ENCODE measurements at regions not wholly inside any gene's neighbourhood (a gene's known extent, or its start where the extent isn't known, plus 50 kb on each side); places are given as distances from the start of the nearest gene placed in this dataset.

DNA sequence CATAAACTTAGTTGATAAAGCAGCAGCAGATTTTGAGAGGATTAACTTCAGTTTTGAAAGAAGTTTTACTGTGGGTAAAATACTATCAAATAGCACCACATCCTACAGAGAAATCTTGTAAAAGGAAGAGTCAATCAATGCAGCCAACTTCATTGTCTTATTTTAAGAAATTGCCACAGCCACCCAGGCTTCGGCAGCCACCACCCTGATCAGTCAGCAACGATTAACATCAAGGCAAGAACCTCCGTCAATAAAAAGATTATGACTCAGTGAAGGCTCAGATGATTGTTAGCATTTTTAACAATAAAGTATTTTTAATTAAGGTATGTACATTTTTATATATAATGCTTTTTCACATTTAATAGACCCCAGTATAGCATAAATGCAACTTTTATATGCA lies 122.3 kb upstream of the NR4A3 start:
- no peak for DNase-seq (ENCODE audit: low spot score)

DNA sequence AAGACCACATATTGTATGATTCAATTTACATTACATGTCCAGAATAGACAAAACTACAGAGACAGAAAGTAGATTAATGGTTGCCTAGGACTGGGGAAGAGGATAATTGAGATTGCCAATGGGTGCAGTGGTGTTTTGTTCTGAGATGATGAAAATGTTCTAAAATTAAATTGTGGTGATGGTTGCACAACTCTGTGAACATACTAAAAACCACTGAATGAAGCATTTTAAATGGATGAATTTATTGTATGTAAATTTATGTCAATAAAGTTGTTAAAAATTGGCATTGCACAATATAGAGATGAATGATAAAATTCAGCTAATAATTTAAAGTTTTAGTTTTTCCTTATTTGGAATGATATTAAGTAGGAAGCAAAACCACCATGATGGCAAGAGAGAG lies 109.5 kb upstream of the NR4A3 start:
- no peak for DNase-seq (ENCODE audit: low spot score)

DNA sequence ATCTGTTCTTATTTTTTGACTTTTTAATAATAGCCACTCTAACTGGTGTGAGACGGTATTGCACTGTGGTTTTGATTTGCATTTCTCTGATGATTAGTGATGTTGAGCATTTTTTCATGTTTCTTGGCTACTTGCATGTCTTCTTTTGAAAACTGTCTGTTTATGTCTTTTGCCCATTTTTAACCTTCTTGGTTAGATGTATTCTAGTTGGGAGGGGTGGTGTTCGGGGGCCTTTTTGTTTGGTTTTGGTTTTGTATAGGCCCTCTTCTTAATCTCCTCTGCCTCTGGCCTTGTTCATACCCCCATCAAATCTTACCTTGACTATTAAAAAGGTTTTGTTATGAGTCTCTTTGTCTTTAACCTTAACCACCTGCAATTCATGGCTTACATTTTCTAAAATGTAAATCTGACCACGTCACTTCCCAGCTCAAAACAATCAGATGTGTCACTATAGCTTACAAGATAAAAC lies 107.8 kb upstream of the NR4A3 start:
- DNase-seq (ENCODE audit: low spot score) = no peak

DNA sequence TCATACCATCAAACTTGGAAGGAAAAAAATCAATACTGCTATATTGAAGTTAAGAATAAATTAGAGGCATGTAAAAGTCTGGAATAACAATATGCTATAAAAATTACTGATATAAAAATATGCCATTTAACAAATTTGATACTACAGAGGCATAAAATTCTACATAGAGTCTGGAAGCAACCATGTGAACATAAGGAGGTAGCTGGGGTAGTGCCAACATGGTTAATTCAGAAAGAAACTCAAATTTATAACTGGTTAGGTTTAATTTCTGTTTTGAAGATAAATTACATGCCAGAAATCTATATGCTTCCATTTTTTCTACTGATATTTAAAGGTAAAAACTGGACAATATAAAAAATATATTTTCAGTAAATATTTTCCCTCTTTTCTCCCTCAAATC lies 103.1 kb upstream of the NR4A3 start:
- no peak for DNase-seq (ENCODE audit: low spot score)

DNA sequence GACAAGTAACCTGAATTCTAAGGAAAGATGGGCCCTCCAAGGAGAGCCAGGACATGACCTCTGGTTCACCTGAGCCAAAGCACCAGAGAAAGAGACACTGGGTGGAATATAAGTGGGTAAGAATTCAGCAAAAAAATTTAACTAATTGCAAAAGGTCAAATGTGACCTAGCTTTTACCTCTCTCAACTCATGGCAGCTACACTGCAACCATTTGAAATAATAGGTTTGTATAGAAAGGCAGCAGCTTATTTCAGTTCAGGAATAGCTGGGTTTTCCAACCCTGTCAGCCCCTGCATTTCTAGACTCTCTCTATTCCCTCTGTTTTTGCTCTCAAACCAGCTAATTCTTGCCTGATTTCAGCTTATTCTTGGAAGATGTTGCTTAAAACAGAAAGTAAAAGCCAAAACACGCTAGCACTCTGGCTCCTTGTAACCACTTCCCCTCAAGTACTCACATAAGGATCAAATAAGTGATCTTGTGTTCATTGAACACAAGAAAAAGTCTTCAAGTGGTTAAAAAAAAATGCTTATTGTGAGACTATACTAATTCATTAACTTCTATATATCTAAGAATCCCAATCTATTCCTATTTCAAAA lies 101.1 kb upstream of the NR4A3 start:
- DNase-seq (ENCODE audit: low spot score) = no peak

DNA sequence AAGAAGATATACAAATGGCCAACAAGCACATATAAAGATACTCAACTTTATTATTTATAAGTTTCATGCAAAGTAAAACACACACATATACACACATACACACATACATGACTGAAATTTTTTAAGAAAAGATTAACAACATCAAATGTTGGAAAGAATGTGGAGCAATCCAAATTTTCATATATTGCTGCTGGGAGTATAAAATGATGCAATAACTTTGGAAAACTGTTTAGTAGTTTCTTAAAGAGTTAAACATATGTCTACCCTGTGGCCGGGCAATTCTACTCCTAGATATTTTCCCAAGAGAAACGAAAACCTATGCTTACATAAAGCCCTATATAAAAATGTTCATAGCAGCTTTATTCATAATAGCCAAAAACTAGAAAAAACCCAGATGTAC lies 99.8 kb upstream of the NR4A3 start:
- DNase-seq (ENCODE audit: low spot score) = no peak

DNA sequence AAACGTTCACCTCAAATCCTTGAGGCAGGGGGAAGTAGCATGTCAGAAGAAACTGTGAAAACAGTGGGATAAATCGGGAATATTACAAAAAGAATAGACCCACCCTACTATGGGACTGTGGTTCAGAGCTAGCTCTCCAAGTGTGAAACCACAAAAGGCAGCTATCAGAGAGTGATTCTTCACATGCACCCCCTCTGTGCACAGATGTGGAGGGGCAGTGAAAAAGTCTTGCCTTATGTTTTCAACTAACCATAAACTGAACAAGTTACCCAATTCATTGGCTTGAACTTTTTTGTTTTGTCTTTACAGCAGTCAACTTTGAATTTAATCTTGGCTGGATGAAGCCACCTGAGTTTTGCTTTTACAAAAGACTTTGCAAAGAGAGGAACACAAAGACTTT lies 98.8 kb upstream of the NR4A3 start:
- no peak for DNase-seq (ENCODE audit: low spot score)

DNA sequence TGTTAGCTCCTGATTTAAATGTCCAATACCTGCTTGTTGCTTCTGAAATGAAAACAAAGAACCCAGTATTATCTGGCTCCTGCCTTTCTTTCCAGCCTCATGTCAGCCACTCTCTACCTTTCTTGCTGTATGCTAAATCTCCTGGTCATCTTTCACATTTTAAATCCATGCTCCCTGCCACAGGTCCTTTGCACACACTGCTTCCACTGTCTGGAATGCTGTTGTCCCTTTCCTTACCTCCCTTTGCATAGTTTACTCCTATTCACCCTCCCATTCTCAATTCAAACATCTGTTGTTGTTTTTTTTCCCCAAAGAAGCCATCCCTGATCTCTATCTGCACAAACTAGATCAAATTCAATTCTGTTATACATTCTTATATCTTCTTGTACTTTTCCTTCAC lies 97.0 kb upstream of the NR4A3 start:
- no peak for DNase-seq (ENCODE audit: low spot score)

DNA sequence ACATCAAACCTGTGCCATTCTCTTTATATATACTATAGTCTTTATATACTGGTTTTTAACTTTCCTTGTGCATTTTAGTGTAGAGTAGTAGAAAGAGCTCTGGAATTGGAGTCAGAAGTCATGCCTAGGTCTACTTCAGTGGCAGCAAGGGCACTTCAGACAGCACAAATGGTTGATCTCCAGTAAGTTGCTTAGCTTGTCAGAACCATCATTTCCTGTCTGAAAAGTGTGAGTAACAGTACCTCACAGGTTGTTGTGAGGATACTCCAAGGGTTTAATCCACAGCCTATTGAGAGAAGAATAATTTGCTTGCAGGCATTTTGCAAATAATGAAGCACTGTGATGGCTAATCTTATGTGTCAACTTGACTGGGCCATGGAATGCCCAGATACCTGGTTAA lies 95.8 kb upstream of the NR4A3 start:
- DNase-seq (ENCODE audit: low spot score) = no peak

DNA sequence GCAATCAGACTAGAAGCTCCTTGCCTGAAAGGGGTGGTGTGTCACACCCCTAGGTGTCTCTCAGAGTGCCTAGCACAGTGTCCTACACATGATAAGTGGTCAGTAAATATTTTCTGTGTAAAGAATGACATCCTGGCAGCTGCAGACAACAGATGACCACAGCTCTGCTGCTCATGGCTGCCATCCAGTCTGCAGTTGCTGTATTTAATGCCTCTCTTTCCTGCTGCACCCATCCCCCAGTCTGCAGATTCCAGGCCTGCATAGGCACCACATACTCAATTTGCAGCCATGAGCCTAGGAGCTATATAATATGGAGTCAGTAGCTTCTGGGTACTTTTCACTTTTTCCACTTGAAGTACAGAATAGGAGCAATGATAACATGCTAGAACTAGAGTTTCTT lies 94.9 kb upstream of the NR4A3 start:
- no peak for DNase-seq (ENCODE audit: low spot score)

DNA sequence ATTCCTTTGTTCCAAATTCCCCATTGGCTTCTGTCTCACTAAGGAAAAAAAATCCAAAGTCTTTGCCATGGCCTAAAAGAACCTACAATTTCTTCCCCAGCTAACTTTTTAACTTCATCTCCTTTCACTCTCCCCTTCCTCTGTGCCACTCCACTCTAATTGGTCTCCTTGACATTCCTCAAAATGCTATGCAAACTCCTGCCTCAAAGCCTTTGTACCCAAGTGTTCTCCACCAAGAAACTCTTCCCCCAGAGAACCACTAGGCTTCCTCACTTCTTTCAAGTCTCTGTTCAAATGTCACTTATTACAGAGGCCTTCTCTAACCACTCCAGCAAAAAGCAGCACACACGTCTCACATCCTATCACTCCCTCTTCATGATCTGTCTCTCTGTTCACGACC lies 91.6 kb upstream of the NR4A3 start:
- no peak for DNase-seq (ENCODE audit: low spot score)

DNA sequence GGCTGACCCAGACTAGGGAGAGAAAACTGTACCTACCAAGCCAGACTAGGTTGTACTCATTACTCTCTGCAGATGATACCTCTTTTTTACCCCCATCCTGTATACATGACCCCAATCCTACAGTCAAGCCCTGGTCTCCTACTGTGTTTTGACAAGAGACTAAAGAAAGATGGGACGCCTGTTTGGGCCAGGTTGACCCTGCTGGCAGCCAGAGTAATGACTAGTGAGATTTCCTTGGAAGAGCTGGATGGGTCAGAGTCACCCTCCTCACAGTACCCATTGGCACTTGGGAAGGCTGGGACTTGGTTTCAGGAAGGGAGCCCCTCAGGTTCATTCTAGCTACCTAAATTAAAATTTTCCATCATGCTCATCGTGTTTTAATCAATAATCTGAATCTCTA lies 89.7 kb upstream of the NR4A3 start:
- no peak for DNase-seq (ENCODE audit: low spot score)

DNA sequence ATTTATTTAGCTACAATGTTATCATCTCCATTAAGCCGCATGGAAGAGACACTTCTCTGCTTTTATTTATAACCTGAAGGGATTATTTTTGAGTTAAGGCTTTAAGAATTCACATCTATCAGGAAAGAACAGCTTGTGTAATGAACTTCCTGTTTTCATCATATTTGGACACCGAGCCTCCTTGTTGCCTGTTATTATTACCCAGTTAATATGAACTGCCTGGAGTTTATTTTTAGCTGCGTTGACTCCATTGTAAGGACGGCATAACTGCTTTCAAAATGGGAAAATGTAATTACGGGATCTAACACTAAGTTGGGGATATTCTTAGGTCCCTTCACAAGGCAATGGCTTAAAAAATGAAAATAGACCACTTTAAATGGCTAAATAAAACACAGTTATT lies 89.0 kb upstream of the NR4A3 start:
- no peak for DNase-seq (ENCODE audit: low spot score)

DNA sequence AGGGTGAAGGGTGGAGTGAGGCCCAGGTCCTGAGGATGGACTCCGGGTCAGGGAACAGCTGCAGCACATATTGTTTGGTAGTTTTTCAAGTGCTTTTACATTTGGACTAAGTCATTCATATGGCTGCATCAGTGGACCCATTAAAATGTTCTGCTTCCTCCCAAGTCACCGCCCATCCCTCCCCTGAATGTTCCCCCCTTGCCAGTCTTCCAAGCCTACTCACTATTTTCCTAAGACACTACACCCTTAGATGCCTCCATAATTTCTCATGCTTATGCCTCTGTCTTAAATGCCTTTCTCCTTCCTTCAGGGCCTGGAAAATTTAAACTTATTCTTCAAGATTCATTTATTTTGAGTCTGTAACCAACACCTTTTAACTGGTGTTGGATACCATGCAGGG lies 86.6 kb upstream of the NR4A3 start:
- no peak for DNase-seq (ENCODE audit: low spot score)

DNA sequence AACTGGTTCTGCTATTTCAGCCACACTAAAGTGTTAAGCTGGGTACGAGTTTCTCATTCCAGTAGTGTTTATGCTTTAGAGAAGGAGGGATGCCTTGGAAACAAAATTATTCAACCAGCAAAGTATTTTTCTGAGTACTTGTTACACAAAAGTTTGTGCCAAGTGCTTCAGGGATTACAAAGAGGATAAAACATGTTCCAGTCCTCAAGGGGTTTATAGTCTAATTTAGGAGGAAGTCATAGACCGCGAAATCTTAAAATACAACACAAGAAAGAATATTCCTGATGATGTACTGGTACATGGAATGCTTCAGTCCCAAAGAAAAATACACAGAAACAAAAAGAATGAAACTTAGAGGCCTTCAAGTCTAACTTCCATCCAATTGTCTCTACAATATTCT lies 85.4 kb upstream of the NR4A3 start:
- no peak for DNase-seq (ENCODE audit: low spot score)

DNA sequence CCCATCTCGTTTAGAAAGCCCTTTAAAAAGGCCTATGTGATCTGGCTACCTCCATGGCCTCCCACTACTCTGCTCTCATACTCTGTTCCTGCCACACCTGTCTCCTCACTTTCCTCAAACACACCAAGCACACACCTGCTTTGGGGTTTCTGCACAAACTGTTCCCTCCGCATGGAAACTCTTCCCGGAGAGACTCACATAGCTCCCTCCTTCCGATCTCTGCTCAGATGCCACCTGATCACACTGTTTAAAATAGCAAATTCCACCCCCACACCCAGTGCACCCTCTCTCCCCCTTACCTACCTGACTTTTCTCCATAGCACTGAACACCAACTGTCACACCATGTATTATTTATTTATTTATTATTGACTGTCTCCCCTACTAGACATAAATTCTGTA lies 84.0 kb upstream of the NR4A3 start:
- DNase-seq (ENCODE audit: low spot score) = no peak

DNA sequence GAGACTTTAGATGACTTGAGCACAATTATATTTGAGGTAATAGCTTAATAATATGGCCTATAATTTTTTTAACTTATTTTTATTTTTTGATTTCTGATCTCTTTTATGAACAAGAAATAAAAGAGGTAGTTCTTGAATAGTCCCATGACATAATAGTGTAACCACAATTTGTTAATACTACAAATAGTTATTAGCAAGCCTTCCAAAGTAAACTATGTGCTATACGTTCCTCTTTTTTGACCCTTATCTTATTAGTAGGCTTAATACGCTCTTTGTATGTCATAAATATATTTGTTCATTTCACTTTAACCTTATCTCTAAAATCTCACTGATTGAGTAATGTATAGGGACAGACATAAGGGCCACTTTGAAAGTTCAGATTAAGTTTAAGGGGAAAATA lies 78.7 kb upstream of the NR4A3 start:
- DNase-seq (ENCODE audit: low spot score) = no peak

DNA sequence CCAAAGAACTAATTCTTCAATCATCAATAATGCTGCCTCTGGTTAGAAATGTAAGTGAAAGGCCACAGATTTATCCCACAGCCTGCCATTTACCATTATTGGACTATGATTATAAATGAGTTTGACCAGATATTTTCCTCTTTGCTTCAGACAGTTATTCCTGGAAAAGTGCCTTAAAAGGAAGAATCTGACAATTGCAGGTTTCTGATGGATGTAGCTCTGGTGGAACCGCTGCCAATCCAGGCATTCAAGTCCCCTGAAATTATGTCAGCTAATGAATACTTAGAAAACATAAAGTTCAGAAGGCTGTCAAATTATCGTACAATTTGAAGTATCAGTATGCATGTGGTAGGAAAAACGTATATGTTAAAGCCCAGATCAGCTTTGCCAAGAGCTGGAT lies 78.2 kb upstream of the NR4A3 start:
- DNase-seq (ENCODE audit: low spot score) = no peak

DNA sequence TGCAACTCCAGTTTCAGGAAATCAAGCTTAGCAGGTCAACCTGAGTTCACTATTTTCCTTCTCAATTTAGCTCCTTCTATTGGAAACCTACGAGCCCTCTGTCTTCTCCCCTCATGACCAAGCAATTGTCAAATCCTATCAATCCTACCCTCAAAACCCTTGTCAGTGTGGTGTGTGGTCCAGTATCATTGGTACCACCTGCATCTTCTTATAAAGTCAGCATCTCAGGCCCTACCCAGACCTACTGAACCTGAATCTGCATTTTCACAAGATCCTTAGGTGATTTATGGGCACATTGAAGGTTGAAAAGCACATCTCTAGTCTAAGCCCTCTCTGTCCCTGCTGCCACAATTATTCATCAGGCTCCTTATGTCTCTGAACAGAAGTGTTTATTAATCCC lies 77.6 kb upstream of the NR4A3 start:
- no peak for DNase-seq (ENCODE audit: low spot score)

DNA sequence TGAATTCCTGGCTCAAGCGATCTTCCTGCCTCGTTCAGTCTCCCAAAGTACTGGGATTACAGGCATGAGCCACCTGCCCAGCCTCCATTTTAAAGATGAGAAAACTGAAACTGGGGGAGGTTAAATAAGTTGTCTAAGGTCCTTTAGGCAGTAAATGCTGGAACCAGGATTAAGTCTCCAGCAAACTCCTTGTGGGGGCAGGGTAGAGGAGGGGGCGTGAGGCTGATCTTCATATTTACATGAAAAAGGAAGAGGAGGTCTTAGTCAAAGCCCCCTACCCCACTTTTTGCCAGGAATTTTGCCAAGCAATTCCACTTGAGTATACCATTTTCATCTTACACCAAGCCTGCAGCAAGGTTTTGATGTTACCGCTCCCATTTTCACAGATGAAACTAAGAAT lies 76.6 kb upstream of the NR4A3 start:
- no peak for DNase-seq (ENCODE audit: low spot score)

DNA sequence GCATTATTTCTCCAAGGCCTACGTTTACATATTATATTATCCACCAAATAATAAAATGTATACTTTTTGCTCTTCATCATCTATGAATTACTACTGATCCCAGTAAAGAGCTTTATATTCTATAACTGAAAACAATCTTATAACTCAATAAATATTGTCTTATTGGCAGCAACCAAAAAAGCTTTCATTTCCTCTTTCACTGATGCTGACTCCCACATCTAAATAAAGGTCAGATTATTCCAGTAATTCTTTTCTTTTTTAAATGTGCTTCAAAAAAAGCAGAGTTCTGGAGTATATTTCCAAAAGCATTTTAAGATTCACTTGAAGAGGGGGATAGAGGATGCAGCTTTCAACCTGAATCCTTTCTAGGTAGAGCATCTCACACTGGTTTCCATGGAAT lies 75.3 kb upstream of the NR4A3 start:
- no peak for DNase-seq (ENCODE audit: low spot score)

DNA sequence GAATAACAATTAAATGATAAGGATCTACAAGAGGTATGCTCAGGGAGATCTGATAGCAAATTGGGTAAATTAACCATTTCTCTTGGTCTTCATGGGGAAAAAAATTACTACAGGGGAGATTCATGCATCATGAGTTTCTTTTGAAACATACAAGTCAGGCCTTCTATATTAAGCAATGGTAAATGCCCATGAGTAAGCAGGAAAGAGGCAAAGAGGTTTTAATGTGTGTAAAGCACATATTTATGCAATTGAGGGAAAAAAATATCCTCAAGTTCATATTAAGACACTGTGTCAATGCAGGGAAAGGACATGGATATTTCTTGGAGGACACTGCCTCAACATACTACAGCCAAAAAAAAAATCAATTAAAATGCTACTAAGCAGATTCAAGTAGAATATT lies 73.4 kb upstream of the NR4A3 start:
- no peak for DNase-seq (ENCODE audit: low spot score)

DNA sequence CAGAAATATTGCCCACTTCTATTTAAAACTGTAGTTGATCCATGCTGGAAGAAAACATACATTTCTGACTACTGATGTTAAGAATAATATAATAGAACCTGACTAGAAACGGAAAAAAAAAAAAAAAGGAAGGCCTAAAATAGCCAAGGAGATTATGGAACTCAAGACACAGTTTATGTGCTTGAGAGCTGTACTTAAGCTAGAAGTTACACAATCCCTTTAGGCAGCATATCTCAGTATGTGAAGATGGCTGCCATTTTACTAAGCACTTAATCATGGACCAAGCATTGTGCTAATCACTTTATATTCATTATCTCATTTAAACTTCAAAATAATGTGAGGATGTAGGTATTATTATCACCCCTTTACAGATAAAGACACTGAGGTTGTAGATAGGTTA lies 73.0 kb upstream of the NR4A3 start:
- no peak for DNase-seq (ENCODE audit: low spot score)

DNA sequence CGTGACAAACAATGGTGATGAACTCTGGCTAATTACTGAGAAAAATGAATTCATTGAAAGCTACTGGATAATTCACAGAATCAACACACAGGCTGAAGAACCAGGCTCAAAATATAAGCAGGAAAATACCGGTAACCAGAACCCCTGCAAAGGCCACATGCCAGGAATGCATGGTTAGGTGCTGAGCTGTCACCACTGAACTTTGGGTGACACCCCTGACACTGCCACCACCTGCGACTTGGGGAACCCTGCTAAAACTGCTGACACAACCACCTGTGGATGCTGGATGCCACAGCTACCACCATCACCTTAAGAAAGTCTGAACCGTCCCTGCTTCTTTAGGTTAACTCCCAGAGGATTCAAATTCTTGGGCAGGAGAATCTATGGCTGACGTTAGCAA lies 72.0 kb upstream of the NR4A3 start:
- DNase-seq (ENCODE audit: low spot score) = no peak

DNA sequence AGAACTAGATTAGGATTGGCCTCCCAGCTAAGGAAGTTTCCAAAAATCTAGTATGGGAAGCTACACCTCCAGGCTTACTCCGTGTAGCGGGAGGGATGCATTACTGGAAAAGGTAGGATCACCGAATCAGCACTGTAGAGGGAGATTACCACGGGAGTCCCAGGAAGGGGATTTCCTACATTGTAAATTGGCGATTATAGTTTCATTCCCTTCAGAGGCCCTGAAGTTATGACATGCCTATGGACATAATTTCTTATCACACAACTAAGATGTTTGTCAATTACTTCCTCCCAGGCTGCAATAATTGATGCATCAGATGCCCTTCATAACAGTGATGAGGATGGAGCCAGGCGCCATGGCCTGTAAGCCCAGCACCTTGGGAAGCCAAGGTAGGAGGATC lies 71.2 kb upstream of the NR4A3 start:
- DNase-seq (ENCODE audit: low spot score) = no peak

All from A172 (cell line).